GM12878 (cell line): ENCODE measurements at regions not wholly inside any gene's neighbourhood (a gene's known extent, or its start where the extent isn't known, plus 50 kb on each side); places are given as distances from the start of the nearest gene placed in this dataset.
A peak's percentile ranks its signal among the peaks of the same experiment; 100 is the strongest.

Experiments
- ATF7 ChIP-seq: fragments of 450-650 bp; IDR thresholded peaks from 2 replicates; pipeline ENCODE4 v1.6.1; 2016; ENCODE audit warnings: low read depth, mild to moderate bottlenecking
- BRCA1 ChIP-seq: IDR thresholded peaks from 2 replicates; pipeline ENCODE4 v1.6.1; 2011; ENCODE audit warnings: low read depth, low read length, improper control_type of control experiment
- CEBPB ChIP-seq, 2 experiments: fragments of 150-350 bp in 1 of 2; IDR thresholded peaks; 2 replicates each; pipeline ENCODE4 v1.6.1; 2012 to 2014; ENCODE audit warnings: low read depth in 2 of 2, low read length in 2 of 2, borderline replicate concordance in 1 of 2, inconsistent platforms in 1 of 2
- IKZF1 ChIP-seq: fragments of 450-650 bp; conservative IDR thresholded peaks from 2 replicates; pipeline ENCODE4 v1.6.1; 2017; ENCODE audit warnings: antibody characterized with exemption, mild to moderate bottlenecking
- IRF4 ChIP-seq: IDR thresholded peaks from 2 replicates; pipeline ENCODE4 v1.6.1; 2011; ENCODE audit warnings: low read depth, low read length
- JUNB ChIP-seq: IDR thresholded peaks from 2 replicates; pipeline ENCODE4 v1.6.1; 2016; ENCODE audit warnings: antibody characterized with exemption, mild to moderate bottlenecking
- JUND ChIP-seq: IDR thresholded peaks from 2 replicates; pipeline ENCODE4 v1.6.1; 2012; ENCODE audit warnings: low read depth, mild to moderate bottlenecking, low read length, improper control_type of control experiment, moderate library complexity
- KAT2A ChIP-seq: conservative IDR thresholded peaks from 2 replicates; pipeline ENCODE4 v1.6.1; 2011; ENCODE audit warnings: low read depth, low read length; ENCODE audit not compliant: control insufficient read depth
- NR2F1 ChIP-seq: fragments of 450-650 bp; conservative IDR thresholded peaks from 2 replicates; pipeline ENCODE4 v1.6.1; 2017; ENCODE audit warnings: mild to moderate bottlenecking
- PAX8 ChIP-seq: fragments of 450-650 bp; IDR thresholded peaks from 2 replicates; pipeline ENCODE4 v1.6.1; 2017; ENCODE audit warnings: mild to moderate bottlenecking, moderate library complexity
- RAD51 ChIP-seq: fragments of 450-650 bp; IDR thresholded peaks from 2 replicates; pipeline ENCODE4 v1.6.1; 2016; ENCODE audit warnings: moderate library complexity, mild to moderate bottlenecking, inconsistent platforms
- RB1 ChIP-seq: fragments of 450-650 bp; formaldehyde crosslinking; IDR thresholded peaks from 2 replicates; pipeline ENCODE4 v1.6.1; 2017; ENCODE audit warnings: mild to moderate bottlenecking, borderline replicate concordance
- SREBF2 ChIP-seq: IDR thresholded peaks from 2 replicates; pipeline ENCODE4 v1.6.1; 2012; ENCODE audit warnings: mild to moderate bottlenecking, low read length
- SRF ChIP-seq, 2 experiments: IDR thresholded peaks; 2 replicates each; pipeline ENCODE4 v1.6.1; 2011; ENCODE audit warnings: low read depth in 2 of 2, low read length in 2 of 2, mild to moderate bottlenecking in 1 of 2, moderate library complexity in 1 of 2
- TAF1 ChIP-seq: IDR thresholded peaks from 2 replicates; pipeline ENCODE4 v1.6.1; 2011; ENCODE audit warnings: mild to moderate bottlenecking, low read depth, low read length, borderline replicate concordance
- TBL1XR1 ChIP-seq: IDR thresholded peaks from 2 replicates; pipeline ENCODE4 v1.6.1; 2012; ENCODE audit warnings: low read depth, low read length, improper control_type of control experiment
- TCF3 ChIP-seq: IDR thresholded peaks from 2 replicates; pipeline ENCODE4 v1.6.1; 2012; ENCODE audit warnings: low read depth, mild to moderate bottlenecking, low read length, borderline replicate concordance; ENCODE audit not compliant: insufficient read depth
- WRNIP1 ChIP-seq: IDR thresholded peaks from 2 replicates; pipeline ENCODE4 v1.6.1; 2011; ENCODE audit warnings: low read depth, low read length, improper control_type of control experiment, borderline replicate concordance
- ZBED1 ChIP-seq: IDR thresholded peaks from 2 replicates; pipeline ENCODE4 v1.6.1; 2016; ENCODE audit warnings: borderline replicate concordance
- ZNF217 ChIP-seq: fragments of 450-650 bp; IDR thresholded peaks from 2 replicates; pipeline ENCODE4 v1.6.1; 2017; ENCODE audit warnings: antibody characterized with exemption, mild to moderate bottlenecking
- ZZZ3 ChIP-seq: IDR thresholded peaks from 2 replicates; pipeline ENCODE4 v1.6.1; 2011; ENCODE audit warnings: low read depth; ENCODE audit not compliant: control insufficient read depth, insufficient read length
- TF ChIP-seq, protein P1 (sequence below): IDR thresholded peaks from 2 replicates; pipeline ENCODE4 v1.6.1; 2012; ENCODE audit warnings: low read depth, low read length, improper control_type of control experiment
- TF ChIP-seq, protein P2 (sequence below): fragments of 450-650 bp; IDR thresholded peaks from 2 replicates; pipeline ENCODE4 v1.6.1; 2017; ENCODE audit warnings: low read depth, mild to moderate bottlenecking, moderate library complexity
- TF ChIP-seq, protein P3 (sequence below): fragments of 450-650 bp; IDR thresholded peaks from 2 replicates; pipeline ENCODE4 v1.6.1; 2017; ENCODE audit warnings: borderline replicate concordance
- TF ChIP-seq, protein P4 (sequence below): fragments of 450-650 bp; IDR thresholded peaks from 2 replicates; pipeline ENCODE4 v1.6.1; 2017; ENCODE audit warnings: antibody characterized with exemption, mild to moderate bottlenecking, moderate library complexity

DNA sequence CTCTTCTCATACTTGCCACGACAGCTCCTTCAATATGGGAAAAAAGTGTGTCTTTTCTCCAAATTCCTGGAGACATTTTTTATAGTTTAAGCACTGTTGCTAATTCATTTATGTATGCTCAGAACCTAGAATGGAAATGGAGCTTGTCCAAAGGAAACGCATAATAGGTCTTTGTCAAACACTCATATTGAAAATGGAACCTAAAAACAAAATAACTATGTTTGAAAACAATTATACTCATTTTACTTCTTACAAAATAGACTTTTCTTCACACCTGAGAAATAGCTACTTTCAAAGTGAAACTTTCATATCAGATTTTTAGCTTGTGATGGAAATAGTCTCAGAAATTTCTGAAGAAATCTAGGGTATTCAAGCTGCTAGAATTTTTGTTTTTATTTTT is 529.7 kb upstream of the BOD1L1 start (continued):
- TF ChIP-seq SRF (IDR thresholded peaks at IDR 0.05; ENCODE audit: low read depth in 2 of 2, low read length in 2 of 2) (no peak), ZZZ3 (no peak), CEBPB (IDR thresholded peaks at IDR 0.05; ENCODE audit: borderline replicate concordance in 1 of 2, low read depth in 2 of 2, low read length in 2 of 2) (no peak), WRNIP1 (no peak), TAF1 (no peak), ZBED1 (no peak), ATF7 (peak; percentile 69), NR2F1 (no peak), IKZF1 (0 out of 2 replicates have a peak, but pooled peaks have one; percentile 36), RB1 (peak; percentile 44; the same call in 1 of the 2 replicates), RAD51 (no peak), IRF4 (no peak), JUND (peak; percentile 75), TCF3 (no peak), ZNF217 (peak; percentile 35; the same call in 1 of the 2 replicates), BRCA1 (no peak), SREBF2 (no peak), TBL1XR1 (no peak), JUNB (peak; percentile 90), KAT2A (no peak), PAX8 (no peak)
- TF ChIP-seq, protein P1, sequence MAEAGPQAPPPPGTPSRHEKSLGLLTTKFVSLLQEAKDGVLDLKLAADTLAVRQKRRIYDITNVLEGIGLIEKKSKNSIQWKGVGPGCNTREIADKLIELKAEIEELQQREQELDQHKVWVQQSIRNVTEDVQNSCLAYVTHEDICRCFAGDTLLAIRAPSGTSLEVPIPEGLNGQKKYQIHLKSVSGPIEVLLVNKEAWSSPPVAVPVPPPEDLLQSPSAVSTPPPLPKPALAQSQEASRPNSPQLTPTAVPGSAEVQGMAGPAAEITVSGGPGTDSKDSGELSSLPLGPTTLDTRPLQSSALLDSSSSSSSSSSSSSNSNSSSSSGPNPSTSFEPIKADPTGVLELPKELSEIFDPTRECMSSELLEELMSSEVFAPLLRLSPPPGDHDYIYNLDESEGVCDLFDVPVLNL, result no peak
- TF ChIP-seq, protein P2, sequence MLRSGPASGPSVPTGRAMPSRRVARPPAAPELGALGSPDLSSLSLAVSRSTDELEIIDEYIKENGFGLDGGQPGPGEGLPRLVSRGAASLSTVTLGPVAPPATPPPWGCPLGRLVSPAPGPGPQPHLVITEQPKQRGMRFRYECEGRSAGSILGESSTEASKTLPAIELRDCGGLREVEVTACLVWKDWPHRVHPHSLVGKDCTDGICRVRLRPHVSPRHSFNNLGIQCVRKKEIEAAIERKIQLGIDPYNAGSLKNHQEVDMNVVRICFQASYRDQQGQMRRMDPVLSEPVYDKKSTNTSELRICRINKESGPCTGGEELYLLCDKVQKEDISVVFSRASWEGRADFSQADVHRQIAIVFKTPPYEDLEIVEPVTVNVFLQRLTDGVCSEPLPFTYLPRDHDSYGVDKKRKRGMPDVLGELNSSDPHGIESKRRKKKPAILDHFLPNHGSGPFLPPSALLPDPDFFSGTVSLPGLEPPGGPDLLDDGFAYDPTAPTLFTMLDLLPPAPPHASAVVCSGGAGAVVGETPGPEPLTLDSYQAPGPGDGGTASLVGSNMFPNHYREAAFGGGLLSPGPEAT, result peak; percentile 70; the same call in 1 of the 2 replicates
- TF ChIP-seq, protein P3, sequence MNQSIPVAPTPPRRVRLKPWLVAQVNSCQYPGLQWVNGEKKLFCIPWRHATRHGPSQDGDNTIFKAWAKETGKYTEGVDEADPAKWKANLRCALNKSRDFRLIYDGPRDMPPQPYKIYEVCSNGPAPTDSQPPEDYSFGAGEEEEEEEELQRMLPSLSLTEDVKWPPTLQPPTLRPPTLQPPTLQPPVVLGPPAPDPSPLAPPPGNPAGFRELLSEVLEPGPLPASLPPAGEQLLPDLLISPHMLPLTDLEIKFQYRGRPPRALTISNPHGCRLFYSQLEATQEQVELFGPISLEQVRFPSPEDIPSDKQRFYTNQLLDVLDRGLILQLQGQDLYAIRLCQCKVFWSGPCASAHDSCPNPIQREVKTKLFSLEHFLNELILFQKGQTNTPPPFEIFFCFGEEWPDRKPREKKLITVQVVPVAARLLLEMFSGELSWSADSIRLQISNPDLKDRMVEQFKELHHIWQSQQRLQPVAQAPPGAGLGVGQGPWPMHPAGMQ, result no peak
- TF ChIP-seq, protein P4, sequence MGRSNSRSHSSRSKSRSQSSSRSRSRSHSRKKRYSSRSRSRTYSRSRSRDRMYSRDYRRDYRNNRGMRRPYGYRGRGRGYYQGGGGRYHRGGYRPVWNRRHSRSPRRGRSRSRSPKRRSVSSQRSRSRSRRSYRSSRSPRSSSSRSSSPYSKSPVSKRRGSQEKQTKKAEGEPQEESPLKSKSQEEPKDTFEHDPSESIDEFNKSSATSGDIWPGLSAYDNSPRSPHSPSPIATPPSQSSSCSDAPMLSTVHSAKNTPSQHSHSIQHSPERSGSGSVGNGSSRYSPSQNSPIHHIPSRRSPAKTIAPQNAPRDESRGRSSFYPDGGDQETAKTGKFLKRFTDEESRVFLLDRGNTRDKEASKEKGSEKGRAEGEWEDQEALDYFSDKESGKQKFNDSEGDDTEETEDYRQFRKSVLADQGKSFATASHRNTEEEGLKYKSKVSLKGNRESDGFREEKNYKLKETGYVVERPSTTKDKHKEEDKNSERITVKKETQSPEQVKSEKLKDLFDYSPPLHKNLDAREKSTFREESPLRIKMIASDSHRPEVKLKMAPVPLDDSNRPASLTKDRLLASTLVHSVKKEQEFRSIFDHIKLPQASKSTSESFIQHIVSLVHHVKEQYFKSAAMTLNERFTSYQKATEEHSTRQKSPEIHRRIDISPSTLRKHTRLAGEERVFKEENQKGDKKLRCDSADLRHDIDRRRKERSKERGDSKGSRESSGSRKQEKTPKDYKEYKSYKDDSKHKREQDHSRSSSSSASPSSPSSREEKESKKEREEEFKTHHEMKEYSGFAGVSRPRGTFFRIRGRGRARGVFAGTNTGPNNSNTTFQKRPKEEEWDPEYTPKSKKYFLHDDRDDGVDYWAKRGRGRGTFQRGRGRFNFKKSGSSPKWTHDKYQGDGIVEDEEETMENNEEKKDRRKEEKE, result no peak
